ENCODE measurements at regions not wholly inside any gene's neighbourhood (a gene's known extent, or its start where the extent isn't known, plus 50 kb on each side); places are given as distances from the start of the nearest gene placed in this dataset.

- H3K9me3 ChIP-seq, result no peaks in the 10 kb centered on the region
- H3K36me3 ChIP-seq, result no peaks in the 10 kb centered on the region
- DNase-seq, result no peak
- TF ChIP-seq CTCF (IDR thresholded peaks at IDR 0.05) (no peak), POLR2AphosphoS5 (IDR thresholded peaks at IDR 0.05) (no peak), EP300 (IDR thresholded peaks at IDR 0.05) (no peak), POLR2A (IDR thresholded peaks at IDR 0.05) (no peak)
- intact Hi-C loops (cut with DNase I), result no loop called here
- H3K27ac ChIP-seq, result no peak overlapping the region
- H3K4me1 ChIP-seq, result no peaks in the 10 kb centered on the region
- no peaks in the 10 kb centered on the region for H3K27me3 ChIP-seq
- WGBS, 2 donors, result 83 to 86% methylated on average over 2 of the region's 2 CpGs
- H3K4me3 ChIP-seq, result no peak overlapping the region
Observed at GRCh38 chr10:55837273-55837672, 523.8 kb downstream of the ZWINT start.

GRCh38 chr10:55822096-55822495 is 539.0 kb downstream of the ZWINT start:
- no peak for DNase-seq
- intact Hi-C loops (cut with DNase I), result no loop called here
- no peak for TF ChIP-seq POLR2A (IDR thresholded peaks at IDR 0.05)
- H3K36me3 ChIP-seq, result no peaks in the 10 kb centered on the region
- H3K4me1 ChIP-seq, result no peaks in the 10 kb centered on the region
- no peak overlapping the region for H3K4me3 ChIP-seq
- no peaks in the 10 kb centered on the region for H3K27me3 ChIP-seq
- WGBS, 2 donors, result 51 to 74% methylated on average over 1 of the region's 1 CpG
- H3K27ac ChIP-seq, result no peak overlapping the region
- no peaks in the 10 kb centered on the region for H3K9me3 ChIP-seq

GRCh38 chr10:55820478-55820877 is 540.6 kb downstream of the ZWINT start:
- no peak for DNase-seq
- intact Hi-C loops (cut with DNase I), result no loop called here
- no peaks in the 10 kb centered on the region for H3K27me3 ChIP-seq
- H3K4me3 ChIP-seq, result no peak overlapping the region
- no peaks in the 10 kb centered on the region for H3K4me1 ChIP-seq
- TF ChIP-seq CTCF (IDR thresholded peaks at IDR 0.05), result no peak
- TF ChIP-seq POLR2AphosphoS5 (IDR thresholded peaks at IDR 0.05), result no peak
- H3K9me3 ChIP-seq, result no peaks in the 10 kb centered on the region
- H3K27ac ChIP-seq, result no peak overlapping the region
- H3K36me3 ChIP-seq, result no peaks in the 10 kb centered on the region
- WGBS, 2 donors, result 85 to 86% methylated on average over 4 of the region's 4 CpGs

- H3K4me1 ChIP-seq, result no peaks in the 10 kb centered on the region
- no peaks in the 10 kb centered on the region for H3K9me3 ChIP-seq
- intact Hi-C loops (cut with DNase I), result no loop called here
- DNase-seq, result no peak
- WGBS, 2 donors, result 80 to 81% methylated on average over 3 of the region's 3 CpGs
- H3K27me3 ChIP-seq, result no peaks in the 10 kb centered on the region
- no peak overlapping the region for H3K27ac ChIP-seq
- no peaks in the 10 kb centered on the region for H3K36me3 ChIP-seq
- H3K4me3 ChIP-seq, result no peak overlapping the region
- TF ChIP-seq POLR2AphosphoS5 (IDR thresholded peaks at IDR 0.05) (no peak), EP300 (IDR thresholded peaks at IDR 0.05) (no peak), POLR2A (IDR thresholded peaks at IDR 0.05) (no peak), CTCF (IDR thresholded peaks at IDR 0.05) (no peak)
Observed at GRCh38 chr10:55820071-55820470, 541.0 kb downstream of the ZWINT start.

- DNase-seq, result no peak
- Histone ChIP-seq H3K36me3 (no peaks in the 10 kb centered on the region), H3K9me3 (no peaks in the 10 kb centered on the region), H3K27ac (no peak overlapping the region), H3K4me3 (no peak overlapping the region), H3K4me1 (no peaks in the 10 kb centered on the region), H3K27me3 (no peaks in the 10 kb centered on the region)
- TF ChIP-seq CTCF (IDR thresholded peaks at IDR 0.05), result no peak
- intact Hi-C loops (cut with DNase I), result no loop called here
- 45 to 57% methylated on average over 4 of the region's 4 CpGs for WGBS, 2 donors
Observed at GRCh38 chr10:55813451-55814170, 547.4 kb downstream of the ZWINT start.

Data from sigmoid colon (tissue), 6 donors.